Tibial nerve (tissue), 3 donors: ENCODE measurements at regions not wholly inside any gene's neighbourhood (a gene's known extent, or its start where the extent isn't known, plus 50 kb on each side); places are given as distances from the start of the nearest gene placed in this dataset.

Experiments used
- POLR2A ChIP-seq, 2 donors: fragments of 450-650 bp; IDR thresholded peaks; one replicate each; pipeline ENCODE4 v1.6.1; 2017; ENCODE audit warnings: antibody characterized with exemption in 2 of 2, mild to moderate bottlenecking in 2 of 2, moderate library complexity in 2 of 2
- TF ChIP-seq, protein P1 (sequence below), 5 experiments: fragments of 200-600 bp in 3 of 5; fragments of 450-650 bp in 2 of 5; sonication (generic) in 3 of 5; IDR thresholded peaks; one replicate each; pipeline ENCODE4 v1.5.1; 2016 to 2019; ENCODE audit warnings: antibody characterized with exemption in 5 of 5, mild to moderate bottlenecking in 3 of 5, moderate library complexity in 2 of 5

DNA sequence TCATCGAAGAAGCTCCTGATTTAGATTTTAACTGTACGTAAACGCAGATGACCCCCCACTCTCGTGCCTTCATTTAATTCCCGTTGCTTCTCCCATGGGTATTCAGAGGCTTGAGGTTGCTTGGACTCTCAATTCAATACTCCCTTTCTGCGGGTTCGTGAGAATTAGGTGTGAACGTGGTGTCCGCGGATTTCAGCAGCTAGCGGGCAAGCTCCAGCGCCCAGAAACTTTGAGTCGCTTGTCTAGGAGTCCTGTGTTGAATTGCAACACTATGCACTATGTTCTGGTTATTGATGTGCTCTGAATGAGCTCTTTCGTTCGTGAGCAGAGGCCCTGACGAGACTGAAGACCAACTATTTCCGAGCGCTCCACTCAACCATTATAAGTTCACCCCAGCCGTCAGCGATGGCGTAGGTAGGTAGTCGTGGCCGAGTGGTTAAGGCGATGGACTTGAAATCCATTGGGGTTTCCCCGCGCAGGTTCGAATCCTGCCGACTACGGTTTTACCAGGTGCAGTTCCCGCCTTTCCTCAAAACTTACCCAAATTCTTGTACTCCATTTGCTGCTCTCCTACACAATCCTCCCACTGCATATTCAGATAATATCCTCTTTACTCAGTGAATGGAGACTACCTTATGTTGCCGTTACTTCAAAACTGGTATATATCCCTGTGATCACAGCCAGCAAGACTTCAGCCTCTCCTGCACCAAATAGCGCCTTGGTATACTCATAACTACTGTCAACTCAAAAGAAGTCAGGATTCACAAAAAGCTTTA, 72.6 kb upstream of the ZNF184 start:
- TF ChIP-seq POLR2A (IDR thresholded peaks at IDR 0.05), result no peak
- TF ChIP-seq, protein P1, sequence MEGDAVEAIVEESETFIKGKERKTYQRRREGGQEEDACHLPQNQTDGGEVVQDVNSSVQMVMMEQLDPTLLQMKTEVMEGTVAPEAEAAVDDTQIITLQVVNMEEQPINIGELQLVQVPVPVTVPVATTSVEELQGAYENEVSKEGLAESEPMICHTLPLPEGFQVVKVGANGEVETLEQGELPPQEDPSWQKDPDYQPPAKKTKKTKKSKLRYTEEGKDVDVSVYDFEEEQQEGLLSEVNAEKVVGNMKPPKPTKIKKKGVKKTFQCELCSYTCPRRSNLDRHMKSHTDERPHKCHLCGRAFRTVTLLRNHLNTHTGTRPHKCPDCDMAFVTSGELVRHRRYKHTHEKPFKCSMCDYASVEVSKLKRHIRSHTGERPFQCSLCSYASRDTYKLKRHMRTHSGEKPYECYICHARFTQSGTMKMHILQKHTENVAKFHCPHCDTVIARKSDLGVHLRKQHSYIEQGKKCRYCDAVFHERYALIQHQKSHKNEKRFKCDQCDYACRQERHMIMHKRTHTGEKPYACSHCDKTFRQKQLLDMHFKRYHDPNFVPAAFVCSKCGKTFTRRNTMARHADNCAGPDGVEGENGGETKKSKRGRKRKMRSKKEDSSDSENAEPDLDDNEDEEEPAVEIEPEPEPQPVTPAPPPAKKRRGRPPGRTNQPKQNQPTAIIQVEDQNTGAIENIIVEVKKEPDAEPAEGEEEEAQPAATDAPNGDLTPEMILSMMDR (IDR thresholded peaks at IDR 0.05), result no peak
